GM21447 (cell line): ENCODE measurements at regions not wholly inside any gene's neighbourhood (a gene's known extent, or its start where the extent isn't known, plus 50 kb on each side); places are given as distances from the start of the nearest gene placed in this dataset.

Experiments
- ATAC-seq: cut with Tn5 transposase; IDR thresholded peaks from one replicate; pipeline ENCODE4 v1.9.1; 2021; ENCODE audit not compliant: unreplicated experiment

GRCh38 chr2:155431004-155431507 is 732.6 kb downstream of the KCNJ3 start:
- ATAC-seq, result no peak

- ATAC-seq, result no peak
These were observed 729.0 kb downstream of the KCNJ3 start for GRCh38 chr2:155427470-155427869.

GRCh38 chr2:155424518-155424917 is 726.0 kb downstream of the KCNJ3 start:
- no peak for ATAC-seq

DNA sequence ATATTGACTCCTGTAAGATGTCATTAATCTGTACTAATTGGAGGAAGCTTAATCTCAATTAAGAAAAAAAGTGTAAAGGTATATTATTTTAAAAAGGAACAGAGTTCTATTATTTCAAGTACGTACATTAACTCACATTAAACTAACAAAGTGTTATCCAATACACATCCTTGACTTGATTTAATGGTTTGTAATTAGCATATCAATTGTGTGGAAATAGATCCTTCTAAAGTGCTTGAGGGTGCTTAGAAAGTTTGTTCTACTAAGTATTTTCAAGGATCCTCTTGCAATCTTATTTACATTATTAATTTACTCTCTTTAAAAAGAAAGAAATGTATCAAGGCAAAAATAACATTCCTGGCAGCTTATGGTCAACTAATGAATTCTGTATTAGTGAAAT is 720.3 kb downstream of the KCNJ3 start:
- no peak for ATAC-seq

DNA sequence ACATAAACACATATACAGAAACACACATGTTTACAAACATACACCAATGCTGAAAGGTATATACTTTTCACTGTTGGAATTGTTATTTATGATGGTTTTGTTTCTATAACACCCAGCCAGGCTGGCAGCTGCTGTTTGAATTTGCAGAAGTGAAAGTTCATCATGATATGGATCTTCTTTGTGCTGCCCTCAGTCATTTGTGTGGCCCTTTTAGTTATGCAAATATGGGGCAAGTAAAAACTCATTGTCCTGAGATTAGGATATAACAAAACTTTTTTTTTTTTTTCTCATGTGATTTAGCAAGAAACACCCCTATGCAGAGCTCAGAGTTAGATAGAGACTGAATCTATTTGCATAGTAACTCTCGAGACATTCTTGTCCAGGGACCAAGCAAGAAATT is 714.1 kb downstream of the KCNJ3 start:
- ATAC-seq, result peak; percentile 77

DNA sequence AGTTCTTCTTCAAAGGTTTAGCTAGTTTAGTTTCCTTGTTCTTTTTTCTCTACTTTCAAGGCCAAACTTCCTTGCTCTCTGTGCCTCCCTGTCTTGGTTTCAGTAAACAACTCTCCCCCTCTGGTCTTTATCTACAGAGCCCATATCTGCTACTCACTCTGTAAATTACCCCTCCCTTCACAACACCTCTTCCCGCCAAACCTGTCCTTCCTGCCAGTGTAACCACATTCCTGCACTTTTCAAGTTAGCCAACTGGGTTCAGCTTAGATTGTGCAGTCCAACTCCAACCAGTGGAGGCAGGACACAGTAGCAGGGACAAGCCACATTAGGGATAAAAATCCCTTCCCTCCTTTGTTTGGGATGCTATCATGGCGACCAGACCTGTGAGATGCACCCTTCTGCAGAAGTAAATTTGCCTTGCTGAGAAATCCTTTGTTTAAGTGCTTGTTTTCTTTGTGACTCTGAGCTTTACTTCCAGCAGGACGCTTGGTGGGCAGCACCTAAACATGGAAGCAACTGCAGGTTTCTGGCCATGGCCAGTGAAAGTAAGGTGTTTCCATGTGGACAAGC is 706.0 kb downstream of the KCNJ3 start:
- no peak for ATAC-seq

GRCh38 chr2:155393406-155393805 is 694.9 kb downstream of the KCNJ3 start:
- ATAC-seq, result no peak

- ATAC-seq, result no peak
These were observed 693.2 kb downstream of the KCNJ3 start for GRCh38 chr2:155391613-155392130.

GRCh38 chr2:155389224-155389623 is 690.7 kb downstream of the KCNJ3 start:
- no peak for ATAC-seq

GRCh38 chr2:155384555-155385123 is 686.1 kb downstream of the KCNJ3 start:
- no peak for ATAC-seq

DNA sequence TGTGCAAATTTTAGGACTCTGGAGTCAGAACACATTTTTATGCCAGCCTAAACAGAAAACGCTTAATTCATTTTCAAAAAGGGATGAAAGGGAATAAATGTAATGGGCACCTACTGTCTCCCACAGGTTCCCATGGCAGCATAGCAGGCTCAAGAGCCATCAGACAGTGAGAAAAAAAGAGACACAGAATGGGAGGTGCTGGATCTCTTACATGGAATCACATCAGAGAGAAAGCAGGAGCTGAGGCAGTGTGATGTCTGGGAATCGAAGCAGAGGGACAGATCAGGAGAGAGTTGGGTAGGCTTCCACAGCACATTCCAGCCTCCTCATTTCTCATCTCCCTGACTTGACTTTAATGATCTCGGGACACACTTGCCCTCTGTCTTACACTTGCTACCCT is 684.3 kb downstream of the KCNJ3 start:
- ATAC-seq, result no peak

GRCh38 chr2:155381436-155381835 is 682.9 kb downstream of the KCNJ3 start:
- ATAC-seq, result no peak

DNA sequence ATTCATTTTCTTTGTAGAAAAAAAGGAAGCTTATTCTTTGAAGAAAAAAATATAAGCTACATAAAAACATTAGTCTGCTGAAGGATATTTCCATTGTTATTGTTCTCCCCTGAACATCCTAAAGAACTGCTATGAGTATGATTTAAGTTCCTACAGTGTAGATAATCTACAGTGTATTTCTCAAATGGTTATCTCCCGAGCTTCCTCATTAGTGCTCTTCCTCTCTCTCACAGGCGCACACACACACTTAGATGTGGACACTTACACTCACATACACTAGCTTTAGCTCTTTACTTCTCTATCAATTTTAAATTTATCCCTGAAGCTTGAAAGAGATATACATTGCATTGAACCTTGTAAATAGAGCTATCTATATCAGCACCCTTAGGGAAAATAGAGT is 681.0 kb downstream of the KCNJ3 start:
- no peak for ATAC-seq

- no peak for ATAC-seq
These were observed 679.5 kb downstream of the KCNJ3 start for GRCh38 chr2:155377931-155378444.

DNA sequence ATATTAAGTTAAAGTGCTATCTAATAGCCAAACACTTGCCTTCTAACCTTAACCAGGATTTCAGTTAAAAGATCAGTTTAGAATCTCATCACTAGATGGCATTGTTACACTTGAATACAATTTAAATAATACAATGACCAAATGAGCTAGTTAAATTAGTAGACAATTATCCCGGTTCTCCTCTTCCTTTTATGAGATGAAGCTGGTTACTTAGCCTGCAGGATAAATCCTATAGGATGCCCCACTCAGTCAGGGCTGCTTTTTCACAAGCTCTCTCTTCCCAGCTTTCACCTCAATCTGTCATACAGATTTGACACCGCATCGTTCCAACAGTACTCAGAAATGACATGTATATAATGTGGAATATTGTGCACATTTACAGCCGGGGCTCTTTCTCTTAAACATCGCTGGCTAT is 678.8 kb downstream of the KCNJ3 start:
- no peak for ATAC-seq

DNA sequence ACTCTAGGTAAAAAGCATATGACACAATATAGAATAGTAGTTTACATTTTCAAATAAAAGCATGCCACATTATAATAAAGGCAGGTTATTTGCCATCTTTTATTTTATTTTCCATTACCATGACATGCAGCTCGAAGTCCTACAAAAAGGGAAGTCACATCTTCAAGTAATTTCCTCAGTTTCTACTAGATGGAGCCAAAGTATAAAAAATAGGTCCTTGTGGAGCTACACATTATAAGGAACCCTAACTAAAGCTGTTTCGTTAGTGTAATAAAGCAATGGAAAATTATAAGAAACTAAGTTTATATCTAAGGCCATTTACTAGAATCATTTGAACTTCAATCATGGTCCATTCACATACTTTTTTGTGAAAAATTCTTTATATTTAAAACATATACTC is 674.5 kb downstream of the KCNJ3 start:
- no peak for ATAC-seq

DNA sequence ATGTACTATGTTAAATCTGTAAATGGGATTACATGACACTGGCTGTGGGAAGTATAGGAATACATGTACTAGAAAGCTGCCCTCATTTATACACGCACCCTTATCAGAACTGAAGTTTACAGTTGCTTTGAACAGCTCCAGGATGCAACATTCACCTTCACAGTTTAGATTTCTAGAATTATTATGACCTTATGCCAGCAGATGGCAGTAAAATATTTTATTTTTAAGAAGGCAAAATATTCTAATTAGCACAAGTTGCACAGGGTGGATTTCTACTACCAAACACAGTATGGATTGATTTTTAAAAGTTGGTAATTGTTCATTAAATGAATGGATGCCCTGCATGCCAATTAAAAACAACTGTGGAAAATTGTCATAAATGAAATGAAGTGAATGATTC is 670.4 kb downstream of the KCNJ3 start:
- no peak for ATAC-seq

DNA sequence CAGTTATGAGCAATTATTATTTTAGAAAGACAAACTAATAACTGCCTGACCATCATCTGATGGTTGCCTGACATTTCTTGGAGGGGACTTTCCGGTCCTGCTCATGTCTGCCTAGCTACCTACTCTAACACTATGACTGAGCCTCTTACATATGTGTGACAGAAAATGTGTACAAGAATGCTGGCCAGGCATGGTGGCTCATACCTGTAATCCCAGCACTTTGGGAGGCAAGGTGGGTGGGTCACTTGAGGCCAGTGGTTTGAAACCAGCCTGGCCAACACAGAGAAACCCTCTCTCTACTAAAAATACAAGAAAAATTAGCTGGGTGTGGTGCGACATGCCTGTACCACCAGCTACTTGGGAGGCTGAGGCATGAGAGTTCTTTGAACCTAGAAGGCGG is 666.3 kb downstream of the KCNJ3 start:
- no peak for ATAC-seq

DNA sequence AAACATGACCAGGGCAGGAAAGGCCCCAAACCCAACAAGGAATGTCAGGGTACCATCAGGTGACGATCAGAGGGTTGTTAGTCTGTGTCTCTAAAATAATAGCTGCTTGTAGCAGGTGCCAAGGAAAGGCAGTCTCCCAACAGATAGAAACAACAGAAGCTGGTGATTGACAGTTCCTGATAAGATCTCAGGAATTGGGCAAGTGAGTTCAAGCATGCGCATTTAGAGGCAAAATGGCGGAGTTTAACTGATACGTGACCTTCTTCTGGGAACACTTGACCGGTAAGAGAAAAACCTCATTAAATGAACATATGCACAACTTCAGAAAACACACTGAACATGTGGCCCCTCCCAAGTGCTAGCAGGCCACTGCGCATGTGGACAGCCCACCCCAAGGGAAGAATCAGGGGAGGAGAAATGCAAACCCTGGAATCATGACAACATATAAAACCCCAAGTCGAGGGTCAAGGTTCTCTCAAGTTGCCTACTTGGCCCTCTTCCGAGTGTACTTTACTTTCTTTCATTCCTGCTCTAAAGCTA is 664.9 kb downstream of the KCNJ3 start:
- no peak for ATAC-seq

DNA sequence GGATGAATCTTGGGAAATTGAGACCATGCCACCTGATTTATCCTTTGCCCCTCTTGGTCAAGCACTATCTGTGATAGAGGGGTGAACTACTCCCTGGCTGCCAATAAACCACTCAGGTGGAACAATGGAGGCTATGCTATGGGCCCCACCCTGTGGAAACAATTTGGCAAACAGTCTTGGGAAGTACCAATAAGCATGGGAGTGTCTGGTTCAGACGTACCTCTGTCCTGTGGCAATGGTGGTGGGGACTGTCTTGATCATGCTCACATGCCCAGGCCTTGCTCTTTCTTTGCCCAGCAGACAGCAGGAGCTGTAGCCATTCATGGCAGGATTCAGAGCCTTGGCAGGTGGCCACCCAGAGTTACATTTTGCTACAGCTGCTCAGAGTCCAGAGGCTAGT is 658.7 kb downstream of the KCNJ3 start:
- ATAC-seq, result no peak

- ATAC-seq, result no peak
These were observed 657.8 kb downstream of the KCNJ3 start for GRCh38 chr2:155356250-155356649.
